Endodermal cell (in vitro differentiated cells): ENCODE measurements at regions not wholly inside any gene's neighbourhood (a gene's known extent, or its start where the extent isn't known, plus 50 kb on each side); places are given as distances from the start of the nearest gene placed in this dataset.
"Not testable (repeated sequence)": the region's sequence is repeated elsewhere in the genome, so short reads cannot be mapped to it uniquely, and the experiment has no call there.

Experiments used
- DNase-seq: peaks from one replicate; pipeline ENCODE4 v3.0.0-alpha.2; 2017
- H3K27ac ChIP-seq: 2 replicates; pipeline ENCODE4 v1.5.1; 2013; ENCODE audit warnings: mild to moderate bottlenecking, low read depth, low read length, moderate library complexity
- H3K27me3 ChIP-seq: 2 replicates; pipeline ENCODE4 v1.6.1; 2013; ENCODE audit warnings: mild to moderate bottlenecking, low read length, moderate library complexity; ENCODE audit not compliant: insufficient read depth, control insufficient read depth, poor library complexity, severe bottlenecking
- H3K36me3 ChIP-seq: 2 replicates; pipeline ENCODE4 v1.7.0; 2013; ENCODE audit warnings: mild to moderate bottlenecking, low read length, moderate library complexity; ENCODE audit not compliant: control insufficient read depth, insufficient read depth
- H3K4me1 ChIP-seq: one replicate; pipeline ENCODE4 v1.7.0; 2013; ENCODE audit warnings: low read length; ENCODE audit not compliant: control insufficient read depth, insufficient read depth
- H3K4me3 ChIP-seq: 2 replicates; pipeline ENCODE4 v1.5.1; 2013; ENCODE audit warnings: mild to moderate bottlenecking, low read length, moderate library complexity
- H3K9ac ChIP-seq: 2 replicates; pipeline ENCODE4 v1.6.1; 2013; ENCODE audit warnings: mild to moderate bottlenecking, low read length, moderate library complexity; ENCODE audit not compliant: poor library complexity, severe bottlenecking; ENCODE audit errors: extremely low read depth
- H3K9me3 ChIP-seq: 2 replicates; pipeline ENCODE4 v1.6.1; 2013; ENCODE audit warnings: mild to moderate bottlenecking, low read length, moderate library complexity; ENCODE audit not compliant: control insufficient read depth
- H3K27ac Mint-ChIP-seq: 2 replicates; pipeline ENCODE4 v1.8.0; 2020; ENCODE audit warnings: mixed read lengths
- H3K27me3 Mint-ChIP-seq: 2 replicates; pipeline ENCODE4 v1.8.0; 2021; ENCODE audit warnings: mild to moderate bottlenecking, mixed read lengths; ENCODE audit not compliant: insufficient read depth
- H3K36me3 Mint-ChIP-seq: 2 replicates; pipeline ENCODE4 v1.8.0; 2020; ENCODE audit warnings: low read depth, mixed read lengths
- H3K4me1 Mint-ChIP-seq: 2 replicates; pipeline ENCODE4 v1.8.0; 2020; ENCODE audit warnings: mixed read lengths
- H3K4me3 Mint-ChIP-seq: 2 replicates; pipeline ENCODE4 v1.8.0; 2020; ENCODE audit warnings: mild to moderate bottlenecking, moderate library complexity, mixed read lengths
- H3K9me3 Mint-ChIP-seq: 2 replicates; pipeline ENCODE4 v1.8.0; 2020; ENCODE audit warnings: mild to moderate bottlenecking, mixed read lengths
- WGBS, 2 experiments: methylation state at CpG; one replicate each; pipeline versions ENCODE4 v1.1.5 to v1.1.7; 2013; ENCODE audit warnings: missing lambda C conversion rate in 2 of 2, mixed read lengths in 1 of 2; ENCODE audit not compliant: insufficient coverage in 1 of 2, insufficient read length in 1 of 2; 5-methylcytosine and 5-hydroxymethylcytosine counted together
- TF ChIP-seq, protein P1 (sequence below): fragments of 200-600 bp; sonication (generic); conservative IDR thresholded peaks from 2 replicates; pipeline ENCODE4 v1.5.0; 2021; ENCODE audit warnings: antibody characterized with exemption, mild to moderate bottlenecking

DNA sequence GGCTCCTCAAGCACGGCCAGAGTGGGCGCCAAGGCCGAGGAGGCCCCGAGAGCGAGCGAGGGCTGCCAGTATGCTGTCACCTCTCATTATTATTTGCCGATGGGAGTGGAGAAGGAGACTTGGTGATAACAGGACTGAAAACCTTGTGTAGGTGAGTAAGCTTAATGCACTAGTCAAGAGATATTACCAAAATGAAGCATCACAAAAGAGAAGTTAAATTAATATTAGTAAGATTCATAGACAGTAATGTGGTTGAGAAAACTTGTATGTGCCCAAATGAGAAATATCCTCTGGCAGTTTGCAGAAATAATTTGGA is 204.5 kb upstream of the SLITRK1 start:
- Mint-ChIP-seq H3K27me3 (no peaks in the 10 kb centered on the region), H3K4me3 (no peak overlapping the region), H3K36me3 (no peaks in the 10 kb centered on the region), H3K9me3 (peaks cover 13% of the 10 kb centered on the region), H3K27ac (no peak overlapping the region), H3K4me1 (no peaks in the 10 kb centered on the region)
- WGBS, 2 experiments: 85 to 100% methylated on average over 6 to 7 of the region's 7 CpGs
- H3K27ac ChIP-seq: no peak overlapping the region
- no peaks in the 10 kb centered on the region for H3K4me1 ChIP-seq
- DNase-seq: no peak
- no peak overlapping the region for H3K9ac ChIP-seq
- H3K36me3 ChIP-seq: no peaks in the 10 kb centered on the region
- TF ChIP-seq, protein P1, sequence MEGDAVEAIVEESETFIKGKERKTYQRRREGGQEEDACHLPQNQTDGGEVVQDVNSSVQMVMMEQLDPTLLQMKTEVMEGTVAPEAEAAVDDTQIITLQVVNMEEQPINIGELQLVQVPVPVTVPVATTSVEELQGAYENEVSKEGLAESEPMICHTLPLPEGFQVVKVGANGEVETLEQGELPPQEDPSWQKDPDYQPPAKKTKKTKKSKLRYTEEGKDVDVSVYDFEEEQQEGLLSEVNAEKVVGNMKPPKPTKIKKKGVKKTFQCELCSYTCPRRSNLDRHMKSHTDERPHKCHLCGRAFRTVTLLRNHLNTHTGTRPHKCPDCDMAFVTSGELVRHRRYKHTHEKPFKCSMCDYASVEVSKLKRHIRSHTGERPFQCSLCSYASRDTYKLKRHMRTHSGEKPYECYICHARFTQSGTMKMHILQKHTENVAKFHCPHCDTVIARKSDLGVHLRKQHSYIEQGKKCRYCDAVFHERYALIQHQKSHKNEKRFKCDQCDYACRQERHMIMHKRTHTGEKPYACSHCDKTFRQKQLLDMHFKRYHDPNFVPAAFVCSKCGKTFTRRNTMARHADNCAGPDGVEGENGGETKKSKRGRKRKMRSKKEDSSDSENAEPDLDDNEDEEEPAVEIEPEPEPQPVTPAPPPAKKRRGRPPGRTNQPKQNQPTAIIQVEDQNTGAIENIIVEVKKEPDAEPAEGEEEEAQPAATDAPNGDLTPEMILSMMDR: no peak
- H3K4me3 ChIP-seq: no peak overlapping the region
- H3K9me3 ChIP-seq: no peaks in the 10 kb centered on the region
- H3K27me3 ChIP-seq: no peaks in the 10 kb centered on the region

DNA sequence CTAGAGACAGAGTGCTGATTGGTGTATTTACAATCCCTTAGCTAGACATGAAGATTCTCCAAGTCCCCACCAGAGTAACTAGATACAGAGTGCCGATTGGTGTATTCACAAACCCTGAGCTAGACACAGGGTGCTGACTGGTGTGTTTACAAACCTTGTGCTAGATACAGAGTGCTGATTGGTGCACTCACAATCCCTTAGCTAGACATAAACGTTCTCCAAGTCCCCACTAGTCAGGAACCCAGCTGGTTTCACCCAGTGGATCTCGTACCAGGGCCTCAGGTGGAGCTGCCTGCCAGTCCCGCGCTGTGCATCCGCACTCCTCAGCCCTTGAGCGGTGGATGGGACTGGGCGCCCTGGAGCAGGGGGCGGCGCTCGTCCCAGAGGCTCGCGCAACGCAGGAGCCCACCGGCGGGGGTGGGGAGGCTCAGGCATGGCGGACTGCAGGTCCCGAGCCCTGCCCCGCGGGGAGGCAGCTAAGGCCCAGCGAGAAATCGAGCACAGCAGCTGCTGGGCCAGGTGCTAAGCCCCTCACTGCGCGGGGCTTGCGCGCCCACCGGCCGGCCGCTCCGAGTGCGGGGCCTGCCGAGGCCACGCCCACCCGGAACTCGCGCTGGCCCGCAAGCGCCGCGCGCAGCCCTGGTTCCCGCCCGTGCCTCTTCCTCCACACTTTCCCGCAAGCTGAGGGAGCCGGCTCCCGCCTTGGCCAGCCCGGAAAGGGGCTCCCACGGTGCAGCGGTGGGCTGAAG is 204.0 kb upstream of the SLITRK1 start:
- H3K4me3 ChIP-seq, H3K4me1 Mint-ChIP-seq, H3K27me3 Mint-ChIP-seq, DNase-seq, H3K27ac Mint-ChIP-seq, H3K4me3 Mint-ChIP-seq, H3K9ac ChIP-seq, H3K9me3 ChIP-seq, H3K36me3 ChIP-seq, H3K27ac ChIP-seq, H3K27me3 ChIP-seq, H3K4me1 ChIP-seq, H3K36me3 Mint-ChIP-seq: not testable (repeated sequence)
- peaks cover 13% of the 10 kb centered on the region for H3K9me3 Mint-ChIP-seq
- 83 to 87% methylated on average over 11 to 49 of the region's 49 CpGs for WGBS, 2 experiments

DNA sequence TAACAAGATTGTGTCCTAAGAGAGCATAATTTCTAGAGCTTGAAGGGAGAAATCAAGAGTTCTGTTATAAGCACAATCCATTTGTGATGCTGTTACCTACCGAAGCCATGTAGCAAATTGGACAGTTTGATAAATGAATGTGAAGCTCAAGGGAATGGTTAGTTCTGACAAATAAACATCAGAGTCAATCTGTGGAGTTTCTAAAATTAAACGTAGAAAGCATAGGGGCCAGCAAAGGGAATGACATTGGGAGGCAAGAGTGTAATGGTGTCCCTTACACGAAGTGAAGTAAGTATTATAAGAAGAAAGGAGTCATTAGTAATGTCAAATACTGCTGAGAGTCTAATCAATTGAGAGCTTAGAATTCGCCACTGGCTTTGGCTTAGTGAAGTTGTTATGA is 200.2 kb upstream of the SLITRK1 start:
- no peaks in the 10 kb centered on the region for H3K4me1 ChIP-seq
- H3K27me3 ChIP-seq: no peaks in the 10 kb centered on the region
- no peak overlapping the region for H3K27ac ChIP-seq
- WGBS, 2 experiments: 88 to 91% methylated on average over 4 of the region's 4 CpGs
- no peak overlapping the region for H3K27ac Mint-ChIP-seq
- H3K4me3 ChIP-seq: no peak overlapping the region
- H3K9me3 ChIP-seq: no peaks in the 10 kb centered on the region
- no peaks in the 10 kb centered on the region for H3K27me3 Mint-ChIP-seq
- DNase-seq: no peak
- no peak overlapping the region for H3K9ac ChIP-seq
- H3K36me3 Mint-ChIP-seq: no peaks in the 10 kb centered on the region
- H3K4me3 Mint-ChIP-seq: no peak overlapping the region
- peaks cover 13% of the 10 kb centered on the region for H3K9me3 Mint-ChIP-seq
- H3K36me3 ChIP-seq: no peaks in the 10 kb centered on the region
- no peaks in the 10 kb centered on the region for H3K4me1 Mint-ChIP-seq
- TF ChIP-seq, protein P1: no peak
